ENCODE measurements at regions not wholly inside any gene's neighbourhood (a gene's known extent, or its start where the extent isn't known, plus 50 kb on each side); places are given as distances from the start of the nearest gene placed in this dataset.

- no peak for TF ChIP-seq CTCF (IDR thresholded peaks at IDR 0.05; ENCODE audit: poor library complexity, severe bottlenecking)
- TF ChIP-seq MXI1 (conservative IDR thresholded peaks at IDR 0.05; ENCODE audit: poor library complexity, severe bottlenecking) = no peak
- no peak for TF ChIP-seq EP300 (conservative IDR thresholded peaks at IDR 0.05; ENCODE audit: poor library complexity, severe bottlenecking)
- no peak for TF ChIP-seq POLR2AphosphoS5 (IDR thresholded peaks at IDR 0.05)
- no peak for TF ChIP-seq RAD21 (conservative IDR thresholded peaks at IDR 0.05)
- TF ChIP-seq EZH2 (IDR thresholded peaks at IDR 0.05; ENCODE audit: borderline replicate concordance, insufficient read depth, low read length, poor library complexity, severe bottlenecking) = no peak
- TF ChIP-seq REST (IDR thresholded peaks at IDR 0.05; ENCODE audit: borderline replicate concordance) = no peak
Measured at GRCh38 chr16:76059701-76060100, 217.5 kb upstream of the CNTNAP4 start.

Data from neural cell (in vitro differentiated cells).